Fibroblast of the conjunctiva (primary cell): ENCODE measurements at regions not wholly inside any gene's neighbourhood (a gene's known extent, or its start where the extent isn't known, plus 50 kb on each side); places are given as distances from the start of the nearest gene placed in this dataset.

Experiments used
- DNase-seq: peaks from one replicate; pipeline ENCODE4 v3.0.0-alpha.2; 2010; ENCODE audit warnings: low read depth

DNA sequence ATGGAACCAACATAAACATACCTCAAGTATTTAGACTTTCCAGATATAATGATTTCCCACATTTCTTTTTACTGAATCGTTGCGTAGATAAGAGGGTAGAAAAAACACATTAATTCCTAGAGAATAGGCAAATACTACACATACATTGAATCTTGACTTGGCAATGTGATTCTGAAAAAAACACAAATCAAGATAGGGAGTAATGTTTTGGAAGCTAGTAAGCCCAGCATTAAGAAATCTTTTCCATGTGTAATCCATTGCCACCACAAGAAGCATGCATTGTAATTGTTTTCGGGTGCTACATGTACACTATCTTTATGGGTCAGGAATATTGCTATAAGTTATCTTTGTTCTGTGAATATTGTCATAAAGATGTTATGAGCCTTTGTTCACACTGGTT lies 269.8 kb upstream of the PDGFD start:
- no peak for DNase-seq

DNA sequence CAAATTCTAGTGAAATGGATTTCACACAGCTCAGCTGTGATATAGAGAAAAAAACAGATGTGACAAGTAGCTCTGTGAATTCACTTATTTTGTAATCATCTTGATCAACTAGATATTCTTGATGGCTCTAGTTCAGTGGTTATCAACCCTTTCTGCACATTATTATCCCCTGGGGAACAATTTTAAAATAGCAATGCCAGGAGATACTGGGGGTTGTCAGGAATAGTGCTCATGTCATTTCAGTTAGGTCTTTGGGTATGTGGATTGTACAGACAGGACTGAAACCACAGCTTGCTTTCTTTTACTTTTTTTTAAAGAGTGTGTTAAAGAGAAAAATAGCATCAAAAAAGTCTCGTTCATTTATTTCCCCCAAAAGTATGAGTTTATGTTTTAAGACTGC lies 269.0 kb upstream of the PDGFD start:
- DNase-seq: no peak

DNA sequence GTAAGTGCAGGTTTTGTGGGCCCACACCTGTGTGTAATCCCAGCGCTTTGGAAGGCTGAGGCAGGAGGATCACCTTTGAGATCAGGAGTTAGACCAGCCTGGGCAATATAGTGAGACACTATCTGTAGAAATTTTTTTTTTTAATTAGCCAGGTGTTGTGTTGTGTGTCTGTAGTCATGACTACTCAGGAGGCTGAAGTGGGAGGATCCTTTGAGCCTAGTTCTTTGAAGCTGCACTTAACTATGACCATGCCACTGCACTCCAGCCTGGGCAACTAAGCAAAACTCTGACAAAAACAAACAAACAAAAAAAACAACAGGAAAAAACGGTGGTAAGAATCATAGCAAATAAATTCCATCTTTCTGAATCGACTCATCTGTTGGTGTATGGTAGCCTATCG lies 268.6 kb upstream of the PDGFD start:
- no peak for DNase-seq

DNA sequence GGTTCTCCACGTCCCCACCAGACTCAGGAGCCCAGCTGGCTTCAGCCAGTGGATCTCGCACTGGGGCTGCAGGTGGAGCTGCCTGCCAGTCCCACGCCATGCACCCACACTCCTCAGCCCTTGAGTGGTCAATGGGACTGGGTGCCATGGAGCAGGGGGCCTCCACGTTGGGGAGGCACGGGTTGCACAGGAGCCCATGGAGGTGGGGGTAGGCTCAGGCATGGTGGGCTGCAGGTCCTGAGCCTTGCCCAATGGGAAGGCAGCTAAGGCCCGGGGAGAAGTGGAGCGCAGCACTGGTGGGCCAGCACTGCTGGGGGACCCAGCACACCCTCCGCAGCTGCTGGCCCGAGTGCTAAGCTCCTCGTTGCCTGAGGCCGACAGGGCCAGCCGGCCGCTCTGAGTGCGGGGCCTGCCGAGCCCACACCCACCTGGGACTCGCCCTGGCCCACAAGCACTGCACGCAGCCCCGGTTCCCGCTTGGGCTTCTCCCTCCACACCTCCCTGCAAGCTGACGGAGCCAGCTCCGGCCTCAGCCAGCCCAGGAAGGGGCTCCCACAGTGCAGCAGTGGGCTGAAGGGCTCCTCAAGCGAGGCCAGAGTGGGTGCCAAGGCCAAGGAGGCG lies 258.5 kb upstream of the PDGFD start:
- DNase-seq: no peak

DNA sequence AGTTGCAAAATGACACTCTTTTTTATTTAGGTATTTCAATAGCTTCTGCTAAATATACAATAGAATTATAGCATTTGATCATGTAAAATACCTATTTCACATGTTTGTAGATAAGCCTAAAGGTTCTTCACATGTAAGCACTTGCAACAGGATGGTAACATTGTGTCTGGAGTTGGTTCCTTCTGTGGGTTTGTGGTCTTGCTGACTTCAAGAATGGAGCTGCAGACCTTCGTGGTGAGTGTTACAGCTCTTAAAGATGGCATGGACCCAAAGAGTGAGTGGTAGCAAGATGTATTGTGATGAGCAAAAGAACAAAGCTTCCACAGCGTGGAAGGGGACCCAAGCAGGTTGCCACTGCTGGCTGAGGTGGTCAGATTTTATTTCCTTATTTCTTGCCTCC lies 246.4 kb upstream of the PDGFD start:
- no peak for DNase-seq

DNA sequence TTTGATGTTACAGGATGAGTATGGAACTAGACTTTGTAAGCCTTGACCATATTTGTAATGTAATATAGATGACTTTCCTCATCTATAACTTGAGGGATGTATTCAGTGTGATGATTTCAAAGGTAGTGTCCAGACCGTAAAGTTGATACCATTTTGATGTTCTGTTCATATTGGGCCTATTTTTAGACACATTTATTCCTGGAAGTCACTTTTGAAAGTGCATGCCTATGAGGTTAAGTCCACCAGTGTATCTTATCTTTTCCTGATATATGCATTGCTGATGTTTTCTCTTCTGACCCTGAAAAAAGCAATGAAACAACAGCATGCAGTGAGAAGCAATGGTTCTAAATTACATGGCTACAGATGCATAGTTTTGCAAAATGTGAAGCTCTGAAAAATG lies 244.7 kb upstream of the PDGFD start:
- DNase-seq: no peak

DNA sequence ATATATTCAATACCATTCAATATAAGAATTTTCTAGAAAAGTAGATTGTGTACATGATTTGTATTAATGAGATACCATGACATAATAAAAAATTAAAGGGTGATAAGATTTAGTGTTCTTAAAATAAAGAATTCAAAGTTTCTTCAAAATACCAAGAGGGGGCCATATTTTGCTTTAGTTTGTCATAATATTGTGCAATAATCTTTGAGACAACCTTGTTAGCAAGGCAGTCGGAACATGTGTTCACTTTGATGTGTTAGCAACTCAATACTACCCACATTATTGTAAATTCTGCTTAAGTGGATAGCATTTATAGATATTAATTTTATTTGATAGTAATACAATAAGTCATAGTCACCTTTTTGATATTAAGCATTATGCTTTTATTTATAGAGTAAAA lies 241.3 kb upstream of the PDGFD start:
- no peak for DNase-seq

DNA sequence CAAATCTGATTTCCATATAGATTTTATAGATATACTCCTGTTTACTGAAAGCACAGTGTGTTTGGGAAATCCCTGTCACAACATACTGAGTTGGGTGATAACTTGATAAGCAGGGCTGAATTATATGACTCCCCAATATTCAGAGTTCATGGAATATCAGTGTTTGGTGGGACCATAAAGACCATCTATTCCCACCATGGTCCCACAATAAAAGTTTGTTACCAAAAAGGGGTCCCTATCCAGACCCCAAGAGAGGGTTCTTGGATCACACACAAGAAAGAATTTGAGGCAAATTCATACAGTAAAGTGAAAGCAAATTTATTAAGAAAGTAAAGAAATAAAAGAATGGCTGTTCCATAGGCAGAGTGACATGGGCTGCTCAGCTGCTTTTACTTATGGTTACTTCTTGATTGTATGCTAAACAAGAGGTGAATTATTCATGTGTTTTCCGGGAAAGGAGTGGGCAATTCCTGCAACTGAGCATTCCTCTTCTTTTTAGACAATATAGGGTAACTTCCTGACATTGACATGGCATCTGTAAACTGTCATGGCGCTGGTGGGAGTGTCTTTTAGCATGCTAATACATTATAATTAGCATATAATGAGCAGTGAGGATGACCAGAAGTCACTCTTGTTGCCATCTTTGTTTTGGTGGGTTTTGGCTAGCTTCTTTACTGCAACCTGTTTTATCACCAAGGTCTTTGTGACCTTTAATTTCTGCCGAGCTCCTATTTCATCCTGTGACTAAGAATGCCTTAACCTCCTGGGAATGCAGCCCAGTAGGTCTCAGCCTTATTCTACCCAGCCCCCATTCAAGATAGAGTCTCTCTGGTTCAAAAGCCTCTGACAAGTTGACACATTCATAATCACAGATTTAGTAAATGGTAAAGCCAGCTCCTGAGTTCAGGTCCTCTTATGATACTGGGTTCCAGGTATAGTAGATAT lies 240.6 kb upstream of the PDGFD start:
- DNase-seq: no peak

DNA sequence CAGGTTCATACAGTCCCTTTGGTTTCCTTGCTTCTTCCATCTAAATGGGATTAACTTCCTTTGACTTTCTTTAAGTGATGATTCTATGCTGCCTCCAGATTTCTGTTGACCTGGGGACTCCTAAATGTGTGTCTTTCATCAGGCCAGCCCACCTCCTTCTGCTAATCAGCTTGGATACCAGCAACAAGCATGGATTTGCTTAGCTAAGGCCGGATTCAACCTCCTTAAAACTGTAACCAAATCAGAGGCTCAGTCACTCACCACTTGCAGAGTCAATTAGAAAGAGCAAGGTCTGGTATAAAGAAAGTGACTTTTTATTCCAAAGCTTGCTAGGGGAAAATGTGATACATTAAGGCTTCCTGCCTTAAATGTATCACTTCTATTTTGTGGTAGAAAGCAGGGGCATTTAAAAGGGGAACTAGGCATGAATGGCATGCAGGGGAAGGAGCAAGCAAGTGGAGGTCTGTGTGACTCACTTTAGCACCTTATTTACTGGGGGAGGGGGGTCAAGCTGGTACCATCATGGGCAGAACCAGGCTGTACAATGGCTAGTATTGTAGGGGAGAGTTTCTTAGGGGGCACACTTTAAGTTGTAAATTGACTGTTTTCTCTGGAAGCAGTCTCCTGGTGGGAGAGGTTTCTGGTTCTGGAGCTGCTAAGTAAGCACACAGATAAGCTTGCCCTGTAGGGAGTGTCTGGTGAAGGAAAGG lies 239.0 kb upstream of the PDGFD start:
- no peak for DNase-seq

DNA sequence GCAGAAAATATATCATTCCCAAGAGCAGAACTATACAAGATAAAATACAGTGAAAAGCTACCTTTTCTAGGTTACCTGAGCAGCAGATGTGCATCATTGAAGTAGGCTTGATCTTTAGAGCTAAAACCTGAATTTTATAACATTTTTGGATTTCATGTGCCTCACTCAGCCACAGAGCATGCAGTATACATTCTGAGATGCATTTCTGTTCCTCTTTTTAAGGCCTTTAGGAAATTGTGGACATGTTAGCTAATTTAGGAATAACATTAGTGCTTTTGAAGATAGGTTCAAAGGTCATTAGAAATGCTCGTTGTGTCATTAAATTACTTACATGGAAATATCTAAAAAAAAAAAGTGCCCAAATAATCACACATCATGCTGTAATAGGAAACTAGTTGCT lies 230.6 kb upstream of the PDGFD start:
- no peak for DNase-seq

DNA sequence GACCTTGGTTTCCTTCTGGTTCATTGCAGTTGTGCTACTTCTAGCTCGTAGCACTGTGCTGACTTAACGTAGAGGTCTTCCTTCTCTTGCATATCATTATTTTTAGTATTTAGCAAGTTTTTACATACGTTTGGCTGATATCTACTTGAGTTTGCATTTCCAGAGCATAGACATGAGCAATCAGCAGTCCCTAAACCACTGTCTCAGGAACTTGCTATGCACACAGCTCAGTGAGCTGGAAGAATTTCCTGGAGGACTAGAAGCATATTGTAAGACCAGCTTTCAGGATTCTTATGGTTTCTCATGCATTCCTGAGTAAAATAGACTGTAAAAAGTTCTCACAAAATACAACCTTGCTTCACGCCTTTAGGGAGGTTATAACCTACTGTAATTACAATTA lies 226.7 kb upstream of the PDGFD start:
- no peak for DNase-seq

DNA sequence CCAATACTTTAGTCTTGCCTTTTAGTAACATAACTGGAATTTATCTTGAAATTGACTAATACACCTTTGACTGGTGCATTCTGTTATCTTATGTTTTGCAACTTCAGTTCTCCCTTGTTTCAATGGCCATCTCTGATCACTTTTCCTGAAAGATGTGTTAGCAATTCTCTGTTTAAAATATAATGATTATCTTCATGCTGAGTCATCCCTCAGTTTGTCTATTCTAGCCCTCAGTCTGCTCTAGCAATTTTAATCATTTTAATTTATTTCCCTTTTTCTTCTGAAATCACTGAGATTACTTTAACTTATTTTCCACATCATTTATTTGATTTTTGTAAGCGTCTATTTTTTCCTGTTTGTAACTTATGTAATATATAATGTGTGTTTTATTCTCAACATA lies 221.9 kb upstream of the PDGFD start:
- no peak for DNase-seq

DNA sequence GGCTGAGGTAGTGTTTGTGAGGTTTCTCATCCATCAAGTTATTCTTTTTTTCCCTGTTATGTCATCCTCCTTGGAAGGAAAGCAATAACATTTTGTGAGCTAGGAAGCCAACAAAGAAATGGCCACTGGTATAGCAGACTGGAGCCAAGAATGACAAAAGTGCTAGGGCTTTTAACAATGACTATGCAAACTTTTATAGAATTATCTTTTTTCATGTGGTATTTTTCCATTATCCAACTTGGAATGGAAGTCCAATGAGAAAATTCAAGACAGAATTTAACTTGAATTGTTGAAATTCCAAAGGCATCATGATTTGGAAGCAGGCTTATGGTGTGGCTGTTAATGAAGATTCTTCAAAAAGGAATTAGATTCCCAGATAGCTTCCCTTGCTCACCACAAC lies 216.4 kb upstream of the PDGFD start:
- DNase-seq: no peak

DNA sequence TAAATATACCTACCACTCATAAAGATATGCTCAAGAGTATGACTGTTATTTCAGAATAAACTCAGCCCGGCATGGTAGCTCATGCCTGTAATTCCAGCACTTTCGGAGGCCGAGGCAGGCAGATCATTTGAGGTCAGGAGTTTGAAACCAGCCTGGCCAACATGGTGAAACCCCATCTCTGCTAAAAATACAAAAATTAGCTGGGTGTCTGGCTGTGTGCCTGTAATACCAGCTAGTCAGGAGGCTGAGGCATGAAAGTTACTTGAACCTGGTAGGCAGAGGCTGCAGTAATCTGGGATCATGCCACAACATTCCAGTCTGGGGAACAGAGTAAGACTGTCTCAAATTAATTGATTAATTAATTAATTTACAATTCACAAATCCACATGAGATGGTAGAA lies 208.2 kb upstream of the PDGFD start:
- no peak for DNase-seq

DNA sequence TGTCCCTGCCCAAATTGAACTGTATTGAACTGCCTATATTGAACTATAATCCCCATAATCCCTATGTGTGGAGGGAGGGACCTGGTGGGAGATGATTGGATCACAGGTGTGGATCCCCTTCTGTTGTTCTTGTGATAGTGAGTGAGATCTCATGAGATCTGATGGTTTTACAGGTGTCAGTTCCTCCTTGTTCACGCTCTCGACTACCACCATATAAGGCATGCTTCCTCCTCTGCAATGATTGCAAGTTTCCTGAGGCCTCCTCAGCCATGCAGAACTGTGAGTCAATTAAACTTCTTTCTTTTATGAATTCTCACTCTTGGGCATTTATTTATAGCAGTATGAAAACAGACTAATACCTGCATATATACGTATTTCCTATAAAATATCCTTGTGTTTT lies 206.5 kb upstream of the PDGFD start:
- DNase-seq: no peak

DNA sequence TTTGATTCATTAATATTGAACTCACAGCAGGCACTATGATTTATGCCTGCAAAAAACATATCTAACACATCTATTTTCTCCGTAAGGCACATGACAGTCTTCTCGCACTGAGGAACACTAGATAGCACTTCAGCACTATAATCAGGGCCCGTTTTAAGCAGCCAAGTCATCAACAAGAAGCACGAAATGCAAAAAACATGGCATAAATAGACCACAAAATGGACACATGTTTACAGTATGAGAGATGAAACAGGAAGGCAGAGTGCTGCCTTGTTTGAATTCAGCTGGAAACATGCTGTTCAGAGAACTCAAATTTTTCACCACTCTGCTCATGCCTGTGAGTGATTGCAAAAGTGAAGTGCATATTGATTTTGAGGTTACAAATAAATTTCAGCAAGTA lies 205.8 kb upstream of the PDGFD start:
- DNase-seq: no peak

DNA sequence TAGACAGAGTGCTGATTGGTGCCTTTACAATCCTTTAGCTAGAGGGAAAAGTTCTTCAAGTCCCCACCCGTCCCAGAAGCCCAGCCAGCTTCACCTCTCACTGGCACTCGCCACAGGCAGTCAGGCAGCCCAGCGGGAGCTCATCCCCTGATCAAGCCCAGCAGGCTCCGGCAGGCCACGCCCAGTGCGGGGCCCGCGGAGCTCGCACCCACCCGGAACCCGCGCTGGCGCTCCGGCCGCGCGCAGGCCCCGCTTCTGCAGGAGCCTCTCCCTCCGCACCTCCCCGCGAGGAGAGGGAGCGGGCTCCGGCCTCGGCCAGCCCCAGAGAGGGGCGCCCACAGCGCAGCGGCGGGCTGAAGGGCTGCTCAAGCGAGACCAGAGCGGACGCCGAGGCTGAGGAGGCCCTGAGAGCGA lies 202.4 kb upstream of the PDGFD start:
- DNase-seq: no peak

DNA sequence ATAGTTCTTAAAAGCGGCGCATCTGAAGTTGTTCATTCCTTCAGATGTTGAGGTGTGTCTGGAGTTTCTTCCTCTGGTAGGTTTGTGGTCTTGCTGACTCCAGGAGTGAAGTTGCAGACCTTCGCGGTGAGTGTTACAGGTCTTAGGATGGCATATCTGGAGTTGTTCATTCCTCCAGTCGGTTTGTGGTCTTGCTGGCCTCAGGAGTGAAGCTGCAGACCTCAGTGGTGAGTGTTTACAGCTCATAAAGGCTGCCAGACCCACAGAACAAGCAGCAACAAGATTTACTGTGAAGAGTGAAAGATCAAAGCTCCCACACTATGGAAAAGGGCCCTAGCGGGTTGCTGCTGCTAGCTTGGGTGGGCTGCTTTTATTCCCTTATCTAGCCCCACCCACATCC lies 201.7 kb upstream of the PDGFD start:
- no peak for DNase-seq

DNA sequence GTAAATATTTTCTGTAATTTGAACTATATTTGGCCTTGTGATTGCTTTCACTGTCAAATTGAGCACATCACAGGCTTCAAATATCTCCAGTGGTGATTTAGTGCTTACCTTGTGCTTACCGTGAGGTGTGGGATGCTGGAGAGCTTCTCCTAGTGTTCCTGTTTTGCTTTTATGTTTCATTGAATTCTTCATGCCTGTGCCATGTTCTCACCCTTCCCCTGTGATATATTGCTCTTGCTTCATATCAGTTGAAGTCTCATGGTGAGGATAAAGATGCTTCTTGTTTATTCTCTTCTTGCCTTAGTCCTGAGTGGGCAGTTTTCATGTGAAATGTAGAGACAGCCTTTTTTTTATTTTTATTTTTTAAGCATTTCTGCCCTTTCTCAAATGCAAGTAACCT lies 198.0 kb upstream of the PDGFD start:
- no peak for DNase-seq

DNA sequence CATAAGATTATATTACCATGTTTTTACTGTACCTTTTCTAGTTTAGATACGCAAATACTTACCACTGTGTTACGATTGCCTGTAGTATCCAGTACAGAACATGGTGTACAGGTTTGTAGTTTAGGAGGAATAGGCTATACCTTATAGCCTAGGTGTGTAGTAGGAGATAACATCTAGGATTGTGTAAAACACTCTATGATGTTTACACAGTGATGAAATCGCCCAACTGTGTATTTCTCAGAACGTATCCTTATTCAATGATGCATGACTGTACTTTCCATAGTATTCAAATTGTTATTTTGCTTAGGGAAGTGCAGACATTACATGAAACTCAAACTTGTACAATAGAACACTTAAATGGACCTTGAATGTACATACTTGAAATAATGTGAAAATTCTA lies 188.1 kb upstream of the PDGFD start:
- no peak for DNase-seq

DNA sequence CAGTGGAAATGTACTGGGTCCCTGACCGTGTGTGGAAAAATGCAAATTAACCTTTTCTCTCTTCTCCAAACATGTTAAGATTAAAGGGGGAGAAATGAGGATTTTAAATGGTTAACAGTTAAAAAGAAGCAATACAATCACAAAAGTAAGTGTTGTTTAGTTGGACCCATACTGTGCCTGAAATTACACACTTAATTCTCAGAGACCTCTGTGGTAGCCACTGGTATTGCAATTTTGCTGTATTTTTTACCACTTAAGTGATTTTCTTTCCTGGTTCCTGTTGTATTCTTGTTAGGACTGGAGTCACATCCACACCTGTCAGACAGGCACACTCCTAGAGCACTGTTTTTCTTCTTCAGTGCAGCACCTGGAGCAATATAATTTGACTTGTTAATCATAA lies 179.6 kb upstream of the PDGFD start:
- DNase-seq: no peak

DNA sequence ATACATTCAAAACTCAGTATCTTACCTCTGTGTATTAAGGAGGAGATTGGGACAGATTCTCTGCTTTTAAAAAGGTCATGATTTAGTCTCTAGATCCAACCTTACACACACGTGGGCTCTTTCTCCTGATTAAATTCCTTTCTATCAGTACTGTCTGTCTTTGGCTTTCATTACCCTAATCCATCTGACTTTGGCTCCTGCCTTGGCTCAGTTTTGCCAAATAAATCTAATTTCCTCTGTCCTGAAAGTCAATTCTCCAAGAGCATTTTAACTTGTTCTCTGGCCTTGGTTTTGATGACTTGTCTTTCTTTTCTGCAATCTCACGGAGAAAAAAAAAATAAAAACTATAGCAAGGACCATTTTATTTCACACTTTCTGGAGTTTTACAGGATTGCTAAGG lies 176.6 kb upstream of the PDGFD start:
- no peak for DNase-seq

DNA sequence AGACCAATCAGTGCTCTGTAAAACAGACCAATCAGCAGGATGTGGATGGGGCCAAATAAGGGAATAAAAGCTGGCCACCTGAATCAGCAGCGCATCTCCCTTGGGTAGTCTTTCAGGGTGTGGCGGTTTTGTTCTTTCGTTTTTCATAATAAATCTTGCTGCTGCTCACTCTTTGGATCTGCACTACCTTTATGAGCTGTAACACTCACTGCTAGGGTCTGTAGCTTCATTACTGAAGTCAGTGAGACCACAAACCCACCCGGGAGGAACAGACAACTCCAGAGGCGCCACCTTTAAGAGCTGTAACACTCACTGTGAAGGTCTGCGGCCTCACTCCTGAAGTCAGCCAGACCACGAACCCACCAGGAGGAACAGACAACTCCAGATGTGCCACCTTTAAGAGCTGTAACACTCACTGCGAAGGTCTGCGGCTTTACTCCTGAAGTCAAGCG lies 175.5 kb upstream of the PDGFD start:
- no peak for DNase-seq
